H9 (cell line): ENCODE measurements at regions not wholly inside any gene's neighbourhood (a gene's known extent, or its start where the extent isn't known, plus 50 kb on each side); places are given as distances from the start of the nearest gene placed in this dataset.

Experiments used
- DNase-seq: peaks from one replicate; pipeline ENCODE4 v3.0.0-alpha.2; 2017
- H2AFZ ChIP-seq: one replicate; pipeline ENCODE4 v1.6.1; 2013; ENCODE audit warnings: mild to moderate bottlenecking, low read length, control low read depth, moderate library complexity
- H2AK5ac ChIP-seq: 2 replicates; pipeline ENCODE4 v1.6.1; 2013; ENCODE audit warnings: low read length, control low read depth, mixed read lengths; ENCODE audit not compliant: insufficient read length
- H2BK120ac ChIP-seq: one replicate; pipeline ENCODE4 v1.6.1; 2013; ENCODE audit warnings: low read depth, mild to moderate bottlenecking, low read length, control low read depth, inconsistent platforms; ENCODE audit not compliant: poor library complexity, severe bottlenecking
- H2BK12ac ChIP-seq: 2 replicates; pipeline ENCODE4 v1.6.1; 2013; ENCODE audit warnings: low read length, control low read depth, mixed read lengths, low read depth; ENCODE audit not compliant: insufficient read length
- H2BK15ac ChIP-seq: 2 replicates; pipeline ENCODE4 v1.6.1; 2013; ENCODE audit warnings: low read depth, low read length, control low read depth
- H2BK20ac ChIP-seq: one replicate; pipeline ENCODE4 v1.6.1; 2013; ENCODE audit warnings: low read depth, mild to moderate bottlenecking, low read length, control low read depth, inconsistent platforms; ENCODE audit not compliant: poor library complexity, severe bottlenecking
- H2BK5ac ChIP-seq: 2 replicates; pipeline ENCODE4 v1.6.1; 2013; ENCODE audit warnings: low read length, control low read depth, mixed read lengths; ENCODE audit not compliant: insufficient read length
- H3K14ac ChIP-seq: 2 replicates; pipeline ENCODE4 v1.6.1; 2013; ENCODE audit warnings: low read length, control low read depth; ENCODE audit not compliant: insufficient read depth
- H3K18ac ChIP-seq: 2 replicates; pipeline ENCODE4 v1.6.1; 2013; ENCODE audit warnings: low read depth, mild to moderate bottlenecking, mixed read lengths, low read length, control low read depth; ENCODE audit not compliant: insufficient read length
- H3K23ac ChIP-seq: 2 replicates; pipeline ENCODE4 v1.6.1; 2013; ENCODE audit warnings: low read length, control low read depth, mixed read lengths, low read depth; ENCODE audit not compliant: insufficient read length
- H3K23me2 ChIP-seq: 2 replicates; pipeline ENCODE4 v1.6.1; 2013; ENCODE audit warnings: low read depth, mild to moderate bottlenecking, mixed read lengths, low read length, control low read depth; ENCODE audit not compliant: insufficient read length, poor library complexity, severe bottlenecking
- H3K27ac ChIP-seq: 2 replicates; pipeline ENCODE4 v1.5.1; 2013; ENCODE audit warnings: low read length, control low read depth, mixed read lengths, low read depth; ENCODE audit not compliant: insufficient read length
- H3K27me3 ChIP-seq: 2 replicates; pipeline ENCODE4 v1.6.1; 2013; ENCODE audit warnings: low read length, control low read depth, inconsistent platforms; ENCODE audit not compliant: insufficient read depth
- H3K4ac ChIP-seq: 2 replicates; pipeline ENCODE4 v1.6.1; 2013; ENCODE audit warnings: low read depth, mild to moderate bottlenecking, control low read depth, inconsistent platforms, low read length, moderate library complexity
- H3K4me1 ChIP-seq: 2 replicates; pipeline ENCODE4 v1.6.1; 2013; ENCODE audit warnings: low read length, control low read depth, inconsistent platforms; ENCODE audit not compliant: insufficient read depth
- H3K4me2 ChIP-seq: 2 replicates; pipeline ENCODE4 v1.6.1; 2013; ENCODE audit warnings: low read length, control low read depth, mixed read lengths; ENCODE audit not compliant: insufficient read length, insufficient read depth
- H3K56ac ChIP-seq: 2 replicates; pipeline ENCODE4 v1.6.1; 2013; ENCODE audit warnings: low read depth, mild to moderate bottlenecking, mixed read lengths, low read length, control low read depth; ENCODE audit not compliant: insufficient read length
- H3K79me1 ChIP-seq: 2 replicates; pipeline ENCODE4 v1.6.1; 2013; ENCODE audit warnings: low read depth, mild to moderate bottlenecking, moderate library complexity, low read length, control low read depth, inconsistent platforms; ENCODE audit not compliant: insufficient read depth, poor library complexity, severe bottlenecking
- H3K79me2 ChIP-seq: 2 replicates; pipeline ENCODE4 v1.6.1; 2013; ENCODE audit warnings: low read length, control low read depth, inconsistent platforms; ENCODE audit not compliant: insufficient read depth
- H3K9ac ChIP-seq: 2 replicates; pipeline ENCODE4 v1.6.1; 2013; ENCODE audit warnings: low read length, control low read depth, mixed read lengths; ENCODE audit not compliant: insufficient read length; ENCODE audit errors: extremely low read depth
- H3K9me3 ChIP-seq: one replicate; pipeline ENCODE4 v1.6.1; 2013; ENCODE audit warnings: low read depth, low read length, inconsistent platforms; ENCODE audit not compliant: control insufficient read depth
- H3T11ph ChIP-seq: one replicate; pipeline ENCODE4 v1.6.1; 2013; ENCODE audit warnings: mild to moderate bottlenecking, low read length, control low read depth, inconsistent platforms
- H4K20me1 ChIP-seq: one replicate; pipeline ENCODE4 v1.6.1; 2013; ENCODE audit not compliant: control insufficient read depth, insufficient read length, insufficient read depth
- H4K5ac ChIP-seq: 2 replicates; pipeline ENCODE4 v1.6.1; 2013; ENCODE audit warnings: low read depth, mild to moderate bottlenecking, mixed read lengths, low read length, control low read depth; ENCODE audit not compliant: insufficient read length
- H4K8ac ChIP-seq: replicated peaks from 2 replicates; pipeline ENCODE4 v1.6.1; 2013; ENCODE audit warnings: low read length, control low read depth, mixed read lengths, low read depth; ENCODE audit not compliant: insufficient read length
- H4K91ac ChIP-seq: 2 replicates; pipeline ENCODE4 v1.6.1; 2013; ENCODE audit warnings: low read depth, mild to moderate bottlenecking, moderate library complexity, mixed read lengths, low read length, control low read depth; ENCODE audit not compliant: insufficient read length
- H3K27ac Mint-ChIP-seq, 3 experiments: 2 replicates in 2 of 3; 3 replicates in 1 of 3; pipeline ENCODE4 v1.8.0; 2020 to 2021; ENCODE audit warnings: mixed read lengths in 3 of 3, mild to moderate bottlenecking in 1 of 3, moderate library complexity in 1 of 3
- H3K27me3 Mint-ChIP-seq: 2 replicates; pipeline ENCODE4 v1.8.0; 2021; ENCODE audit warnings: low read depth, mild to moderate bottlenecking, moderate library complexity, mixed read lengths
- H3K36me3 Mint-ChIP-seq, 3 experiments: 2 replicates in 2 of 3; 3 replicates in 1 of 3; pipeline ENCODE4 v1.8.0; 2020 to 2021; ENCODE audit warnings: low read depth in 3 of 3, mixed read lengths in 3 of 3; ENCODE audit not compliant: insufficient read depth in 1 of 3
- H3K4me1 Mint-ChIP-seq, 2 experiments: 2 replicates each; pipeline ENCODE4 v1.8.0; 2020; ENCODE audit warnings: mixed read lengths in 2 of 2
- H3K4me3 Mint-ChIP-seq, 2 experiments: 2 replicates in 1 of 2; 3 replicates in 1 of 2; pipeline ENCODE4 v1.8.0; 2020 to 2021; ENCODE audit warnings: mild to moderate bottlenecking in 2 of 2, mixed read lengths in 2 of 2, moderate library complexity in 1 of 2
- H3K9me3 Mint-ChIP-seq, 2 experiments: 2 replicates in 1 of 2; 3 replicates in 1 of 2; pipeline ENCODE4 v1.8.0; 2020; ENCODE audit warnings: mild to moderate bottlenecking in 2 of 2, mixed read lengths in 2 of 2, moderate library complexity in 1 of 2
- CTCF ChIP-seq: fragments of 200-600 bp; sonication (generic); conservative IDR thresholded peaks from 3 replicates; pipeline ENCODE4 v1.8.0; 2021; ENCODE audit warnings: antibody characterized with exemption, mild to moderate bottlenecking
- WGBS: extraction: QIAGEN DNeasy Blood & Tissue Kit; methylation state at CpG from one replicate; pipeline ENCODE4 v1.1.7; 2013; ENCODE audit warnings: missing lambda C conversion rate, low lambda C conversion rate, mixed read lengths; ENCODE audit not compliant: insufficient read length; ENCODE audit errors: extremely low coverage; 5-methylcytosine and 5-hydroxymethylcytosine counted together

GRCh38 chr7:113247198-113247597, 128.8 kb upstream of the SMIM30 start:
- no peak overlapping the region for H3K18ac ChIP-seq
- no peak overlapping the region for H2AK5ac ChIP-seq
- no peak overlapping the region for H4K91ac ChIP-seq
- no peak overlapping the region for H2BK120ac ChIP-seq
- Mint-ChIP-seq H3K4me1 (no peaks in the 10 kb centered on the region), H3K9me3 (no peaks in the 10 kb centered on the region), H3K27ac (no peak overlapping the region), H3K36me3 (no peaks in the 10 kb centered on the region), H3K27me3 (no peaks in the 10 kb centered on the region; the same call in 1 of the 2 replicates), H3K4me3 (no peak overlapping the region)
- H3K23ac ChIP-seq: no peak overlapping the region
- H4K8ac ChIP-seq: no peak overlapping the region
- no peaks in the 10 kb centered on the region for H3K79me2 ChIP-seq
- H3T11ph ChIP-seq: no peak overlapping the region
- H2AFZ ChIP-seq: no peak overlapping the region
- H3K9me3 ChIP-seq: no peaks in the 10 kb centered on the region
- no peak overlapping the region for H3K56ac ChIP-seq
- no peaks in the 10 kb centered on the region for H3K4me1 ChIP-seq
- no peak for TF ChIP-seq CTCF
- no peaks in the 10 kb centered on the region for H3K79me1 ChIP-seq
- no CpG with 5 or more reads among the region's 3 CpGs for WGBS
- H3K4me2 ChIP-seq: no peak overlapping the region
- no peak overlapping the region for H2BK15ac ChIP-seq
- H3K27me3 ChIP-seq: no peaks in the 10 kb centered on the region
- no peak overlapping the region for H3K9ac ChIP-seq
- no peaks in the 10 kb centered on the region for H3K23me2 ChIP-seq
- H2BK20ac ChIP-seq: no peak overlapping the region
- no peak overlapping the region for H3K4ac ChIP-seq
- DNase-seq: no peak
- no peak overlapping the region for H2BK5ac ChIP-seq
- no peak overlapping the region for H4K5ac ChIP-seq
- H2BK12ac ChIP-seq: no peak overlapping the region
- H4K20me1 ChIP-seq: no peaks in the 10 kb centered on the region
- no peak overlapping the region for H3K27ac ChIP-seq
- no peak overlapping the region for H3K14ac ChIP-seq
